AG09319 (cell line): ENCODE measurements at regions not wholly inside any gene's neighbourhood (a gene's known extent, or its start where the extent isn't known, plus 50 kb on each side); places are given as distances from the start of the nearest gene placed in this dataset.

Experiments used
- DNase-seq: peaks from one replicate; pipeline ENCODE4 v3.0.0-alpha.2; 2010; ENCODE audit warnings: low read depth; ENCODE audit errors: extremely low read depth
- TF ChIP-seq, protein P1 (sequence below): IDR thresholded peaks from 2 replicates; pipeline ENCODE4 v1.5.1; 2011; ENCODE audit warnings: low read depth, mild to moderate bottlenecking, inconsistent platforms, low read length, moderate library complexity

DNA sequence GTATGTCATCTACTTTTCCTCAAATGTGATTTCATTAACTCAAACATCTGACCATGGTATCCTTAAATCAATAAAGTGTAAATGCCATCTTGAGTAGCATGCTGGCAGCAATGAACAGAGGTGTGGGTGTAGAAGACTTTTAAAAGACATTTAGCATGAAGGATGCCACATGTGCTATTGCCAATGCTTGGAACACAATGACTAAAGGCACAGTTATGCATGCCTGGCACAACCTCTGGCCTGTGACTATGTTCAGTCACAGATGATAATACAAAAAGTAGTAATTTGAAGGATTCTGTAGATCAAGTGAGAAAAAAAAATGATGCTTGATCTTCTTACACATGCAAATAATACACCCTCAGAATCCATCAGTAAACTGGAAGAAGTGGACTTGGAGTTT, 938.9 kb upstream of the ADGRL4 start:
- TF ChIP-seq, protein P1, sequence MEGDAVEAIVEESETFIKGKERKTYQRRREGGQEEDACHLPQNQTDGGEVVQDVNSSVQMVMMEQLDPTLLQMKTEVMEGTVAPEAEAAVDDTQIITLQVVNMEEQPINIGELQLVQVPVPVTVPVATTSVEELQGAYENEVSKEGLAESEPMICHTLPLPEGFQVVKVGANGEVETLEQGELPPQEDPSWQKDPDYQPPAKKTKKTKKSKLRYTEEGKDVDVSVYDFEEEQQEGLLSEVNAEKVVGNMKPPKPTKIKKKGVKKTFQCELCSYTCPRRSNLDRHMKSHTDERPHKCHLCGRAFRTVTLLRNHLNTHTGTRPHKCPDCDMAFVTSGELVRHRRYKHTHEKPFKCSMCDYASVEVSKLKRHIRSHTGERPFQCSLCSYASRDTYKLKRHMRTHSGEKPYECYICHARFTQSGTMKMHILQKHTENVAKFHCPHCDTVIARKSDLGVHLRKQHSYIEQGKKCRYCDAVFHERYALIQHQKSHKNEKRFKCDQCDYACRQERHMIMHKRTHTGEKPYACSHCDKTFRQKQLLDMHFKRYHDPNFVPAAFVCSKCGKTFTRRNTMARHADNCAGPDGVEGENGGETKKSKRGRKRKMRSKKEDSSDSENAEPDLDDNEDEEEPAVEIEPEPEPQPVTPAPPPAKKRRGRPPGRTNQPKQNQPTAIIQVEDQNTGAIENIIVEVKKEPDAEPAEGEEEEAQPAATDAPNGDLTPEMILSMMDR: no peak
- DNase-seq: no peak

DNA sequence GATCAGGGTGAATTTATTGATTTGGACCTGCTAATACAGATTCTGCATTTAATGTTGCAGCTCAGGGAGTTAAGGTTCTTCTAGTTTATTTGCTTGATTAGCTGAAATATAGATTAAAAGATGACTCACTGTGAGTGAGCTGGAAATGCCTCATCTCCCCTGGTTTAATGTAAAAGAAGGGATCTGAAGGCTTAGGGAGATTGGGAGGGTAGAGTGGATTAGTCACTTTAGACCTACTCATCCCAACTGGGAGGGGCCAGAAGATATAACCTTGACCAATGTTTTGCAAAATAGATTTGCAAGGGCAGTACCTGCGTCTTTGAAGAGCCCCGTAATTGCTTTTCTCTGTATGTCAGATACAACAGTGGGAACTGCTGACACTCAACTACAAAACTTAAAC, 922.8 kb upstream of the ADGRL4 start:
- no peak for DNase-seq
- TF ChIP-seq, protein P1: no peak

DNA sequence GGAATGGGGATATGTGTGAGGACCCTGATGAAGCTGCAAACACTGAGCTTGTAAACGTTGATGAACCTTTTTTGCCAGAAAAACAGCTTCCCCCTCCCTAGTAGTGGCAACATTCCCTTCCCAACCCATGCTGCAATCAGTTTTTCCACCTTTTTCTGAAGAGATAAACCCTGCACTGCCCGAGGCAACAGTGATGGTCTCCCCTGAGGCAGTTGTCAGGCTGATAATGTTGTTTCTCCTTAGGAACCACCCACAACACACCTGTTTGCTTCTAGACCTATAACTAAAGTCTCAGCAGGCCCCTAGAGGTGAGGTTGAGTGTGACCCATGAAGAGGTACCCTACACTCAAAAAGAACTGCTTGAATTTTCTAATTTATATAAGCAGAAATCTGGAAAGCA, 922.4 kb upstream of the ADGRL4 start:
- TF ChIP-seq, protein P1: no peak
- DNase-seq: no peak

DNA sequence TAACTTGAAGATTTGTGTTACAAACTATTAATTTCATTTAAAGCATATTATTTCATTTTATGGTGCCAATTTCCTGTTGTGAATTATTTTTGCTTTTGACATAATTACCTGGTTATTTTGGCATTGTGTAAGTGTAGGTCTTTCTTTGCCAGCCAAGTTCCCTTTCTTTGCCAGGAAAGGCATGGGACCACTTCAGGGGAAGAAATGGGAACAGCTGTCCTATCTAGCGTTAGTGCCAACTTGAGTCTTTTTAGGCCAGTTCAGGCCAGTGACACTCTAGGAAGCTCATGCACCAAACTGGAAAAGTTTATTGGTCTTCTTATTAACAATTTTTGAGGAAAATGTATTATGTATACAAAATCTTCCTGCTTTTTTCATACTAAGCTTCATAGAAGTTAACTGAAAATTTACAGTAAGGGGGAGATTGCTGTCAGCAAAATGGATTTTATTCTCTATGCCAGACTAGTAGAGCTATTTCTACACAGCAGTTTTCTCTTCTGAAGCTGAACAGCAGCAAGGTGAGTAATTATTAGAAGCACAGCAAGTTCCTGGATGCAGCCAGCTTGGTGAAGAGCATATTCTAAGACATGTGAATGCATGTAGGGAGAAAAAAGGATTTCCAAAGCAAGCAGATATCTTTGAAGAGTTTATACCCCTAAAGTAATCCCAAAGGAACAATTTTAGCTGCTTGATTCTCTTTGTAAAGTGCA, 914.6 kb upstream of the ADGRL4 start:
- TF ChIP-seq, protein P1: no peak
- no peak for DNase-seq

DNA sequence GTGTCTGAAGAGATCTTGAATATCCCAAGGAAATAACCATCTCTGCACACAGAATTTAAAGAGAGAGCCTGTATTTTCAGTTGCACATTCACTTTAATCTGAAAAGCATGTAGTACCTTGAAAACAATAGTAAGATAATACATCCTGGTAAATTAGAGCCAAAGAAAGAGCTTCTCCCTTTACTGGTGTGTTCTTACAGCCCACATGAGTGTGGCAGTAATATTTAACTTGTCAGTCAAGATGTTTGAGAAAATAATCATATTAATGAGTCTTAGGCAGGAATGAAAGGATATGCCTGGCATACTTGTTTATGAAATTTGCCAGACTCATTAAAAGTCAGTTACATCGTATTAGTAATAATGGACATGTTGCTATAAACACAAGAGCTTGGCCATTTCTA, 908.4 kb upstream of the ADGRL4 start:
- no peak for DNase-seq
- TF ChIP-seq, protein P1: no peak

DNA sequence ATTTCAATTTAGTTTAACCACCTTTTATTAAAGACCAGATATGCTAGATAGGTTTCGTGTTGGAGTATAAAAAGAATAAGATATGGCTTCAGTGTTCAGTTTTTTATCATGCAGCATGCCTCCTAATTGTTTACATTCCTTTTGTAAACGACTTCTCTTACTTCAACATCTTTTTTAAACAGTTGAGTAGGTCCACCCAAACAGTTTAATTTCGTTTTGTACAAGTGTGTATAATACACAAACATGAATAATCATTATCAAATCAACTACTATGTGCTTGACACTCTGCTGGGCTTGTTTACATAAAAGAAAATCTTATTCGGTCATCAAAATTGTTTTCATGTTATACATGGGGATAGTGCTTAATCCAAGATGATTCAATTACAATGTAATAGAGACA, 906.3 kb upstream of the ADGRL4 start:
- no peak for DNase-seq
- TF ChIP-seq, protein P1: no peak

DNA sequence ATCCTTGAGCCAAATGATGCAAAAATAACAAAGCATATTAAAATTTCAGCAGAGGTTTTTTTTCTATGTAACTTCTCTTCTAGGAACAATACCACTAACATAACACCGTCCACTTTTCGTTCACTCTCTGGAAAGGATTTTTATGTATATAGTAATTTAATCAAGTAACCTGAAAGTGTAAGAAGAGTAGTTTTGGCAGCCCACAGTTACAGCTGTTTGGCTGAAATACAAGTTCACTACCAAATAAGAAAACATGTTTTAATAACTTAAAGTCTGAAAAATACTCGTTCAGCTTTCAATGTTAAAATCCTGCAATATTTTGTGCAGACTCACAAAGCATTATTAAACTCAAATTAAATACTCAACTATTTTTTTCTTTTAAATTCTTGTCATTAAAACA, 896.8 kb upstream of the ADGRL4 start:
- DNase-seq: no peak
- TF ChIP-seq, protein P1: no peak
